Uterus (tissue), 3 donors: ENCODE measurements at regions not wholly inside any gene's neighbourhood (a gene's known extent, or its start where the extent isn't known, plus 50 kb on each side); places are given as distances from the start of the nearest gene placed in this dataset.

Experiments used
- DNase-seq, 2 donors: peaks; one replicate each; pipeline ENCODE4 v3.0.0-alpha.2; 2019 to 2020
- H3K27ac ChIP-seq, 2 donors: fragments of 200-600 bp; sonication (generic); 1 replicate in 1 of 2; 2 replicates in 1 of 2; pipeline ENCODE4 v1.5.1; 2016 to 2018
- H3K27me3 ChIP-seq, 2 donors: fragments of 200-600 bp; sonication (generic); one replicate each; pipeline ENCODE4 v1.5.1; 2018 to 2019; ENCODE audit warnings: control low read depth in 1 of 2
- H3K36me3 ChIP-seq, 2 donors: fragments of 200-600 bp; sonication (generic); one replicate each; pipeline ENCODE4 v1.5.1; 2019; ENCODE audit warnings: control low read depth in 1 of 2
- H3K4me1 ChIP-seq, 2 donors: fragments of 200-600 bp; sonication (generic); one replicate each; pipeline ENCODE4 v1.5.1; 2018 to 2019; ENCODE audit warnings: control low read depth in 1 of 2
- H3K4me3 ChIP-seq, 2 donors: fragments of 200-600 bp; sonication (generic); 1 replicate in 1 of 2; 2 replicates in 1 of 2; pipeline ENCODE4 v1.5.1; 2018 to 2019; ENCODE audit warnings: mild to moderate bottlenecking in 1 of 2
- H3K9me3 ChIP-seq, 2 donors: fragments of 200-600 bp; sonication (generic); one replicate each; pipeline ENCODE4 v1.5.1; 2019; ENCODE audit warnings: control low read depth in 1 of 2
- CTCF ChIP-seq, 4 experiments: fragments of 200-600 bp in 2 of 4; fragments of 450-650 bp in 2 of 4; sonication (generic) in 2 of 4; IDR thresholded peaks; one replicate each; pipeline ENCODE4 v1.5.1; 2016 to 2019; ENCODE audit warnings: antibody characterized with exemption in 4 of 4, mild to moderate bottlenecking in 2 of 4, moderate library complexity in 1 of 4
- POLR2A ChIP-seq, 2 donors: fragments of 450-650 bp; IDR thresholded peaks; one replicate each; pipeline ENCODE4 v1.6.1; 2016; ENCODE audit warnings: antibody characterized with exemption in 2 of 2, mild to moderate bottlenecking in 1 of 2, moderate library complexity in 1 of 2
- intact Hi-C: fragments of 100-400 bp; cut with DNase I; formaldehyde crosslinking; loops from one replicate; pipeline ENCODE4 v1.15.1; 2023; ENCODE audit warnings: low total_unique reads
- donor health status: DM: yes; HTN: yes; CAD: no.

GRCh38 chr20:52722926-52723688 is 249.1 kb upstream of the TSHZ2 start:
- Histone ChIP-seq H3K36me3 (no peaks in the 10 kb centered on the region), H3K4me3 (no peak overlapping the region), H3K27me3 (no peaks in the 10 kb centered on the region), H3K4me1 (no peaks in the 10 kb centered on the region), H3K27ac (no peak overlapping the region), H3K9me3 (no peaks in the 10 kb centered on the region)
- intact Hi-C loops, result no loop called here
- no peak for DNase-seq
- TF ChIP-seq POLR2A (IDR thresholded peaks at IDR 0.05) (no peak), CTCF (IDR thresholded peaks at IDR 0.05) (no peak)

- no peaks in the 10 kb centered on the region for H3K27me3 ChIP-seq
- H3K9me3 ChIP-seq, result no peaks in the 10 kb centered on the region
- H3K4me1 ChIP-seq, result no peaks in the 10 kb centered on the region
- TF ChIP-seq CTCF (IDR thresholded peaks at IDR 0.05) (no peak), POLR2A (IDR thresholded peaks at IDR 0.05) (no peak)
- DNase-seq, result no peak
- intact Hi-C loops, result no loop called here
- no peak overlapping the region for H3K27ac ChIP-seq
- no peaks in the 10 kb centered on the region for H3K36me3 ChIP-seq
- H3K4me3 ChIP-seq, result no peak overlapping the region
These were observed 264.0 kb upstream of the TSHZ2 start for GRCh38 chr20:52708137-52708536.

- Histone ChIP-seq H3K27me3 (no peaks in the 10 kb centered on the region), H3K36me3 (no peaks in the 10 kb centered on the region), H3K4me1 (no peaks in the 10 kb centered on the region), H3K27ac (no peak overlapping the region), H3K4me3 (no peak overlapping the region), H3K9me3 (no peaks in the 10 kb centered on the region)
- no peak for DNase-seq
- intact Hi-C loops, result no loop called here
- TF ChIP-seq POLR2A (IDR thresholded peaks at IDR 0.05) (no peak), CTCF (IDR thresholded peaks at IDR 0.05) (no peak)
These were observed 267.6 kb upstream of the TSHZ2 start for GRCh38 chr20:52704553-52704952.

GRCh38 chr20:52688345-52688744 is 283.8 kb upstream of the TSHZ2 start:
- no peak for DNase-seq
- H3K9me3 ChIP-seq, result no peaks in the 10 kb centered on the region
- no peaks in the 10 kb centered on the region for H3K4me1 ChIP-seq
- TF ChIP-seq CTCF (IDR thresholded peaks at IDR 0.05) (no peak), POLR2A (IDR thresholded peaks at IDR 0.05) (no peak)
- no peaks in the 10 kb centered on the region for H3K27me3 ChIP-seq
- H3K4me3 ChIP-seq, result no peak overlapping the region
- intact Hi-C loops, result no loop called here
- no peak overlapping the region for H3K27ac ChIP-seq
- H3K36me3 ChIP-seq, result no peaks in the 10 kb centered on the region

- intact Hi-C loops, result no loop called here
- H3K27ac ChIP-seq, result no peak overlapping the region
- no peak for DNase-seq
- H3K36me3 ChIP-seq, result no peaks in the 10 kb centered on the region
- TF ChIP-seq POLR2A (IDR thresholded peaks at IDR 0.05) (no peak), CTCF (IDR thresholded peaks at IDR 0.05) (no peak)
- H3K4me3 ChIP-seq, result no peak overlapping the region
- H3K27me3 ChIP-seq, result no peaks in the 10 kb centered on the region
- no peaks in the 10 kb centered on the region for H3K9me3 ChIP-seq
- no peaks in the 10 kb centered on the region for H3K4me1 ChIP-seq
These were observed 287.3 kb upstream of the TSHZ2 start for GRCh38 chr20:52684905-52685304.
